NB4 (cell line): ENCODE measurements at regions not wholly inside any gene's neighbourhood (a gene's known extent, or its start where the extent isn't known, plus 50 kb on each side); places are given as distances from the start of the nearest gene placed in this dataset.

ENCODE experiments used
- DNase-seq: peaks from one replicate; pipeline ENCODE4 v3.0.0; 2010; ENCODE audit warnings: low read depth
- H3K4me3 ChIP-seq: one replicate; pipeline ENCODE4 v1.5.1; 2011; ENCODE audit warnings: mild to moderate bottlenecking, low read depth, low read length, moderate library complexity
- CTCF ChIP-seq: IDR thresholded peaks from one replicate; pipeline ENCODE4 v1.5.1; 2012; ENCODE audit warnings: low read depth, low read length
- MYC ChIP-seq: IDR thresholded peaks from 2 replicates; pipeline ENCODE4 v1.6.1; 2011; ENCODE audit warnings: low read depth, low read length
- POLR2A ChIP-seq: IDR thresholded peaks from 2 replicates; pipeline ENCODE4 v1.6.1; 2011; ENCODE audit warnings: mild to moderate bottlenecking; ENCODE audit not compliant: insufficient read length; ENCODE audit errors: extremely low read depth
- TF ChIP-seq, protein P1 (sequence below): IDR thresholded peaks from 2 replicates; pipeline ENCODE4 v1.6.1; 2011; ENCODE audit warnings: low read depth, low read length

- H3K4me3 ChIP-seq = no peak overlapping the region
- TF ChIP-seq POLR2A (no peak), MYC (no peak), CTCF (no peak)
- TF ChIP-seq, protein P1, sequence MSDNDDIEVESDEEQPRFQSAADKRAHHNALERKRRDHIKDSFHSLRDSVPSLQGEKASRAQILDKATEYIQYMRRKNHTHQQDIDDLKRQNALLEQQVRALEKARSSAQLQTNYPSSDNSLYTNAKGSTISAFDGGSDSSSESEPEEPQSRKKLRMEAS = no peak
- DNase-seq = no peak
Measured at GRCh38 chr5:5046680-5047502, 93.2 kb upstream of the ADAMTS16 start.

GRCh38 chr5:5050801-5051200 lies 89.3 kb upstream of the ADAMTS16 start:
- DNase-seq = no peak
- no peak overlapping the region for H3K4me3 ChIP-seq
- TF ChIP-seq CTCF = no peak
- no peak for TF ChIP-seq POLR2A
- no peak for TF ChIP-seq MYC
- TF ChIP-seq, protein P1 = no peak

DNA sequence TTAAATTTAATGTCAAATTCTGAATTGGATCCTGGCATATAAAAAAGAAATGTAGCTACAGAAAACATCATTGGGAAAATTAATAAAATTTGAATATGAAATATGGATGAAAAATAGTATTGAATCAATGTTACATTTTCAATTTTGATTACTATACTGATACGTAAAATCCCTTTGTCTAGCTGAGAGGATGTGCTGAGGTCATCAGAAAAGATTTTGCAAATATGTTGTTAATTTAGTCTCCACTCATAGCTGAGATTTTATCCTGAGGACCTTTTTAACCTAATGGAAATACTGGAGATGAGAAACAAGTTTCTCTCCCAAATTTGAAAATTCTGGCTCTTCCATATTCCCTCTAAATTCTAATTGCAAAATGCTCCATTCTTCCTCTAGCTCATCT lies 84.4 kb upstream of the ADAMTS16 start:
- H3K4me3 ChIP-seq = no peak overlapping the region

DNA sequence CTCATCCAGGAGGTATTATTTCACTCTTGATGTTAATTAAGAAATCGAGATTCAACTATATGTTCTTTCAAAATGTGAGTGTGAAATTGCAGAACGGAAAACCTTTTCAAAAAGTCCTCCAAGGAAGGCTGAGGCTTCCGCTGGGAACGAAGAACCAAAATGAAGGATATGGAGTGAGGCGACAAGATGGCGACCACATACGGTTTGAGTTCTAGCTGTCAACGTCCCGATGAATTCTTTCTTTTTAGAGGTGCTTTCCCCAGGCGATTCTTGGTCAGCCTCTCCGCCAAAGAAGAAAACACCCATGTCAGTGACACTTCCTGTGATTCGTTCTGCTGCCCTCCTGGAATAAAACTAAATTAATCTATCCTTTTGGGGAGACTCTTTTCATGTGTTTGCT lies 78.3 kb upstream of the ADAMTS16 start:
- TF ChIP-seq, protein P1 = no peak
- TF ChIP-seq MYC (no peak), POLR2A (no peak), CTCF (no peak)
- DNase-seq = no peak
- no peak overlapping the region for H3K4me3 ChIP-seq

More for the DNA sequence above, 84.4 kb upstream of the ADAMTS16 start:
- no peak for DNase-seq
- TF ChIP-seq POLR2A (no peak), CTCF (no peak), MYC (no peak)
- TF ChIP-seq, protein P1 = no peak

DNA sequence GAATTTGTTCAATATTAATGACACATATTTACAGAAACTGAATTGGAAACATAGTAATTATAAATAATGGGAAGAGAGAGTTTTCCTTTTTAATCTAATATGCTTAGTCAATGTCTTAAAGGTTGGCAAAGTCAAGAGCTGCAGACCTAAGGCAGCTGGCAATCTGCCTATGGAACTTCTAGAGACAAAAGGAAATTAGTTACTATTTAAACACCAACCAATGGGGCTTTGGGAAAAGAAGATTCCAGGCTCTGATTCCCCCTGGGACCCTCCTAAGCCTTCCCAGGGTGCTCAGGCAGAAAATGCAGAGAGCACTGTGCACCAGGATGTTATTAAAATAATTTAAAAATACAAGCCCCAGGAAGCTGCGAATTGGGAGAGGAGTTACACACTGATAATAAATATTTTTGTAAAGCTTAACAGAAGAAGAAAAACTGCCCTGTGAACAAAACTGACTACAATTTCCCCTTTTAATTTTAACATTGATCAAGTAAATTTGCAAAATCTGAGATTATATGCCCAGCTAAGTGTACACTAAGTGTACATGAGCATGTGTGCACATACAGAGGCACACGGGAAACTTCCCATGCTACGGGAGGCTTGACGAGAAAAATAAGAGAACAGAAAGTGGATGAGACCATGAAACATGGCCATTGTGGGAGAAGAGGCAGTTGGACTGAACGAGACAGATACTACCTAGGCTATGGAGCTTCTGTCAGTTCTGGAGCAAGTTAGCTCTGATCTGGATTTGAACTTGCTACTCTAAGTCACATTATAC lies 77.4 kb upstream of the ADAMTS16 start:
- TF ChIP-seq CTCF (no peak), MYC (no peak), POLR2A (no peak)
- TF ChIP-seq, protein P1 = no peak
- H3K4me3 ChIP-seq = no peak overlapping the region
- no peak for DNase-seq
